PC-9 (cell line): ENCODE measurements at regions not wholly inside any gene's neighbourhood (a gene's known extent, or its start where the extent isn't known, plus 50 kb on each side); places are given as distances from the start of the nearest gene placed in this dataset.
A peak's percentile ranks its signal among the peaks of the same experiment; 100 is the strongest.

Experiments
- BruUV-seq: library from RNA; stranded (reverse); fragments of 400-500 nt; replicated peaks from 2 replicates; lab custom pipeline; 2021; lab: Mats Ljungman, UMichigan
- CTCF ChIA-PET: fragments of 300-600 bp; sonication (Branson Sonifier 250); formaldehyde crosslinking; loops from one replicate; lab custom pipeline; 2022; ENCODE audit warnings: antibody characterized with exemption; lab: Charles Lee
- POLR2A ChIA-PET: fragments of 300-600 bp; sonication (Branson Sonifier 250); formaldehyde crosslinking; loops from one replicate; lab custom pipeline; 2022; ENCODE audit warnings: antibody characterized with exemption; ENCODE audit not compliant: unreplicated experiment; lab: Charles Lee
- DNase-seq, 2 experiments: peaks; one replicate each; pipeline versions ENCODE4 v3.0.0 to v3.0.0-alpha.2; 2015 to 2022; ENCODE audit warnings: mixed read lengths in 1 of 2
- H2AFZ ChIP-seq: fragments of 200-600 bp; sonication (generic); 2 replicates; pipeline ENCODE4 v1.8.1; 2017; ENCODE audit warnings: antibody characterized with exemption
- H3F3A ChIP-seq: fragments of 200-600 bp; sonication (generic); 2 replicates; pipeline ENCODE4 v1.8.1; 2017; ENCODE audit warnings: antibody characterized with exemption, mild to moderate bottlenecking, low read depth; ENCODE audit not compliant: insufficient read depth
- H3K27ac ChIP-seq: fragments of 200-600 bp; sonication (generic); 2 replicates; pipeline ENCODE4 v1.6.1; 2016; ENCODE audit warnings: mixed run types
- H3K27me3 ChIP-seq: fragments of 200-600 bp; sonication (generic); 2 replicates; pipeline ENCODE4 v1.6.1; 2016; ENCODE audit warnings: low read depth, mixed run types; ENCODE audit not compliant: insufficient read depth
- H3K36me3 ChIP-seq: fragments of 200-600 bp; sonication (generic); 2 replicates; pipeline ENCODE4 v1.6.1; 2016; ENCODE audit warnings: low read depth, mixed run types
- H3K4me1 ChIP-seq: fragments of 200-600 bp; sonication (generic); replicated peaks from 2 replicates; pipeline ENCODE4 v1.6.1; 2016; ENCODE audit warnings: mixed run types; ENCODE audit not compliant: insufficient read depth
- H3K4me2 ChIP-seq: fragments of 200-600 bp; sonication (generic); 2 replicates; pipeline ENCODE4 v1.6.1; 2017; ENCODE audit warnings: mixed run types
- H3K4me3 ChIP-seq: fragments of 200-600 bp; sonication (generic); 2 replicates; pipeline ENCODE4 v1.6.1; 2016; ENCODE audit warnings: mixed run types
- H3K79me2 ChIP-seq: fragments of 200-600 bp; sonication (generic); 2 replicates; pipeline ENCODE4 v1.6.1; 2017; ENCODE audit warnings: low read depth, mixed run types
- H3K9me2 ChIP-seq: fragments of 200-600 bp; sonication (generic); 2 replicates; pipeline ENCODE4 v1.8.1; 2017; ENCODE audit warnings: mild to moderate bottlenecking; ENCODE audit not compliant: insufficient read depth
- H3K9me3 ChIP-seq: fragments of 200-600 bp; sonication (generic); 2 replicates; pipeline ENCODE4 v1.8.1; 2016; ENCODE audit warnings: low read depth; ENCODE audit not compliant: insufficient read depth
- H4K20me1 ChIP-seq: fragments of 200-600 bp; sonication (generic); 2 replicates; pipeline ENCODE4 v1.8.1; 2017; ENCODE audit not compliant: insufficient read depth
- EZH2 ChIP-seq: fragments of 200-600 bp; sonication (generic); IDR thresholded peaks from 2 replicates; pipeline ENCODE4 v1.8.0; 2017; ENCODE audit warnings: antibody characterized with exemption, low read depth
- intact Hi-C: fragments of 100-400 bp; cut with micrococcal nuclease; formaldehyde crosslinking; loops from one replicate; pipeline ENCODE4 v1.10.0; 2022; ENCODE audit not compliant: unreplicated experiment
- TF ChIP-seq, protein P1 (sequence below): fragments of 200-600 bp; sonication (generic); conservative IDR thresholded peaks from 2 replicates; pipeline ENCODE4 v1.6.1; 2017; ENCODE audit warnings: mixed run types, antibody characterized with exemption, mild to moderate bottlenecking, moderate library complexity

DNA sequence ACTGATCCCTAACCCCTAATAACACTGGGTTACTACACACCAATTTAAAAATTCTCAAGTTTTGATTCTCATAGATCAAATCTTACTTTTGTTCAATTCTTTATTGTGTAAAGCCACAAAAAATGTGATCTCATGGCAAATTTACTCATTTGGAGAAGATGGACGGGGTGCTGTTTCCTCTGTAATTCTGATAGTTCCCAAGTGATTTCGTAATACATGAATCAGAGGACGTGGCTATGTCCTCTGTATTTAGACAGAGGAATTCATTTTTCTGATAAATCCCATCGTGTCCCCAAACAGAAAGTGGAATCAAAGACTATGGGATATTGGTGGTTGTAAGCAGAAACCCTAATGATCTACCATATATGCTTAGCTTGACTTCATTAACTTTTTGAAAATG lies 76.6 kb upstream of the GNG2 start:
- no TSS peak for BruUV-seq
- TF ChIP-seq EZH2 = no peak
- TF ChIP-seq, protein P1, sequence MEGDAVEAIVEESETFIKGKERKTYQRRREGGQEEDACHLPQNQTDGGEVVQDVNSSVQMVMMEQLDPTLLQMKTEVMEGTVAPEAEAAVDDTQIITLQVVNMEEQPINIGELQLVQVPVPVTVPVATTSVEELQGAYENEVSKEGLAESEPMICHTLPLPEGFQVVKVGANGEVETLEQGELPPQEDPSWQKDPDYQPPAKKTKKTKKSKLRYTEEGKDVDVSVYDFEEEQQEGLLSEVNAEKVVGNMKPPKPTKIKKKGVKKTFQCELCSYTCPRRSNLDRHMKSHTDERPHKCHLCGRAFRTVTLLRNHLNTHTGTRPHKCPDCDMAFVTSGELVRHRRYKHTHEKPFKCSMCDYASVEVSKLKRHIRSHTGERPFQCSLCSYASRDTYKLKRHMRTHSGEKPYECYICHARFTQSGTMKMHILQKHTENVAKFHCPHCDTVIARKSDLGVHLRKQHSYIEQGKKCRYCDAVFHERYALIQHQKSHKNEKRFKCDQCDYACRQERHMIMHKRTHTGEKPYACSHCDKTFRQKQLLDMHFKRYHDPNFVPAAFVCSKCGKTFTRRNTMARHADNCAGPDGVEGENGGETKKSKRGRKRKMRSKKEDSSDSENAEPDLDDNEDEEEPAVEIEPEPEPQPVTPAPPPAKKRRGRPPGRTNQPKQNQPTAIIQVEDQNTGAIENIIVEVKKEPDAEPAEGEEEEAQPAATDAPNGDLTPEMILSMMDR = no peak
- Histone ChIP-seq H3K9me3 (no peaks in the 10 kb centered on the region), H3K27ac (no peak overlapping the region), H3K4me3 (no peak overlapping the region), H3K27me3 (no peaks in the 10 kb centered on the region), H3K4me1 (0 out of 2 replicates have a peak, but pooled peaks cover 4% of the 10 kb centered on the region), H3K36me3 (no peaks in the 10 kb centered on the region), H2AFZ (no peak overlapping the region; the same call in 1 of the 2 replicates), H3K9me2 (no peaks in the 10 kb centered on the region), H3K4me2 (0 out of 2 replicates have a peak overlapping the region, but pooled peaks have one; percentile 40), H3F3A (no peaks in the 10 kb centered on the region), H3K79me2 (no peaks in the 10 kb centered on the region), H4K20me1 (no peaks in the 10 kb centered on the region)
- no peak for DNase-seq
- CTCF ChIA-PET = no interaction called here
- intact Hi-C loops = loop anchor here (5.0 kb wide), 1 partner anchor 841 kb away; the partner anchor contains the start of gene PYGL
- POLR2A ChIA-PET = no interaction called here

GRCh38 chr14:51784466-51784865 lies 75.9 kb upstream of the GNG2 start:
- H3K9me3 ChIP-seq = no peaks in the 10 kb centered on the region
- no peak for DNase-seq
- ChIA-PET CTCF (no interaction called here), POLR2A (no interaction called here)
- no peak overlapping the region for H3K27ac ChIP-seq
- H4K20me1 ChIP-seq = no peaks in the 10 kb centered on the region
- no peak overlapping the region for H3K4me3 ChIP-seq
- no peaks in the 10 kb centered on the region for H3K9me2 ChIP-seq
- 0 out of 2 replicates have a peak, but pooled peaks cover 4% of the 10 kb centered on the region for H3K4me1 ChIP-seq
- no peak overlapping the region for H2AFZ ChIP-seq
- no peaks in the 10 kb centered on the region for H3F3A ChIP-seq
- no peak overlapping the region for H3K4me2 ChIP-seq
- no peaks in the 10 kb centered on the region for H3K36me3 ChIP-seq
- no TSS peak for BruUV-seq
- no peaks in the 10 kb centered on the region for H3K79me2 ChIP-seq
- H3K27me3 ChIP-seq = no peaks in the 10 kb centered on the region
- TF ChIP-seq, protein P1 = no peak
- TF ChIP-seq EZH2 = no peak
- intact Hi-C loops = loop anchor here (5.0 kb wide), 1 partner anchor 842 kb away; the partner anchor contains the start of gene PYGL

GRCh38 chr14:51786227-51786626 lies 74.2 kb upstream of the GNG2 start:
- H3K36me3 ChIP-seq = no peaks in the 10 kb centered on the region
- intact Hi-C loops = no loop called here
- no peaks in the 10 kb centered on the region for H4K20me1 ChIP-seq
- no peak overlapping the region for H3K4me3 ChIP-seq
- no TSS peak for BruUV-seq
- H3K79me2 ChIP-seq = no peaks in the 10 kb centered on the region
- CTCF ChIA-PET = no interaction called here
- TF ChIP-seq, protein P1 = no peak
- no peak for TF ChIP-seq EZH2
- H2AFZ ChIP-seq = no peak overlapping the region
- H3F3A ChIP-seq = no peaks in the 10 kb centered on the region
- DNase-seq = no peak
- POLR2A ChIA-PET = no interaction called here
- H3K9me2 ChIP-seq = no peaks in the 10 kb centered on the region
- H3K27ac ChIP-seq = no peak overlapping the region
- H3K4me1 ChIP-seq = no peaks in the 10 kb centered on the region
- H3K27me3 ChIP-seq = no peaks in the 10 kb centered on the region
- H3K9me3 ChIP-seq = no peaks in the 10 kb centered on the region
- H3K4me2 ChIP-seq = no peak overlapping the region
